Progenitor cell of endocrine pancreas (in vitro differentiated cells): ENCODE measurements at regions not wholly inside any gene's neighbourhood (a gene's known extent, or its start where the extent isn't known, plus 50 kb on each side); places are given as distances from the start of the nearest gene placed in this dataset.

Experiments used
- DNase-seq: peaks from one replicate; pipeline ENCODE4 v3.0.0; 2021; ENCODE audit warnings: low spot score; ENCODE audit not compliant: unreplicated experiment
- H3K27ac Mint-ChIP-seq: 2 replicates; pipeline ENCODE4 v1.8.0; 2021; ENCODE audit warnings: mild to moderate bottlenecking, moderate library complexity, mixed read lengths
- H3K27me3 Mint-ChIP-seq: 2 replicates; pipeline ENCODE4 v1.8.0; 2021; ENCODE audit warnings: mixed read lengths
- H3K36me3 Mint-ChIP-seq: 2 replicates; pipeline ENCODE4 v1.8.0; 2022; ENCODE audit warnings: mixed read lengths; ENCODE audit not compliant: insufficient read depth
- H3K4me1 Mint-ChIP-seq: 2 replicates; pipeline ENCODE4 v1.8.0; 2021; ENCODE audit warnings: low read depth, mixed read lengths
- H3K4me3 Mint-ChIP-seq: 2 replicates; pipeline ENCODE4 v1.8.0; 2021; ENCODE audit warnings: low read depth, mild to moderate bottlenecking, moderate library complexity, mixed read lengths
- H3K9me3 Mint-ChIP-seq: 2 replicates; pipeline ENCODE4 v1.8.0; 2021; ENCODE audit warnings: low read depth, mixed read lengths
- CTCF ChIP-seq: fragments of 200-600 bp; sonication (generic); IDR thresholded peaks from one replicate; pipeline ENCODE4 v1.5.0; 2021; ENCODE audit warnings: antibody characterized with exemption, mild to moderate bottlenecking; ENCODE audit not compliant: unreplicated experiment

- H3K27me3 Mint-ChIP-seq = peaks cover 3% of the 10 kb centered on the region
- H3K27ac Mint-ChIP-seq = no peak overlapping the region
- H3K4me1 Mint-ChIP-seq = peaks cover 16% of the 10 kb centered on the region
- no peak overlapping the region for H3K4me3 Mint-ChIP-seq
- TF ChIP-seq CTCF = no peak
- DNase-seq = no peak
- no peaks in the 10 kb centered on the region for H3K9me3 Mint-ChIP-seq
- H3K36me3 Mint-ChIP-seq = no peaks in the 10 kb centered on the region
Observed at GRCh38 chr5:147046281-147046680, 167.7 kb upstream of the PPP2R2B start.

GRCh38 chr5:147046894-147047293, 168.3 kb upstream of the PPP2R2B start:
- peaks cover 12% of the 10 kb centered on the region for H3K4me1 Mint-ChIP-seq

GRCh38 chr5:147049764-147050163, 171.2 kb upstream of the PPP2R2B start:
- no peaks in the 10 kb centered on the region for H3K9me3 Mint-ChIP-seq
- H3K27ac Mint-ChIP-seq = peak overlapping the region; percentile 9
- no peak overlapping the region for H3K4me3 Mint-ChIP-seq
- peaks cover 3% of the 10 kb centered on the region for H3K4me1 Mint-ChIP-seq
- no peaks in the 10 kb centered on the region for H3K36me3 Mint-ChIP-seq
- H3K27me3 Mint-ChIP-seq = peaks cover 3% of the 10 kb centered on the region
- no peak for TF ChIP-seq CTCF
- no peak for DNase-seq

More at GRCh38 chr5:147046894-147047293, 168.3 kb upstream of the PPP2R2B start:
- H3K36me3 Mint-ChIP-seq = no peaks in the 10 kb centered on the region
- no peak overlapping the region for H3K4me3 Mint-ChIP-seq
- DNase-seq = no peak
- peaks cover 3% of the 10 kb centered on the region for H3K27me3 Mint-ChIP-seq
- no peak overlapping the region for H3K27ac Mint-ChIP-seq
- H3K9me3 Mint-ChIP-seq = no peaks in the 10 kb centered on the region
- TF ChIP-seq CTCF = no peak

GRCh38 chr5:147050172-147050571, 171.6 kb upstream of the PPP2R2B start:
- DNase-seq = no peak
- Mint-ChIP-seq H3K4me1 (peaks cover 3% of the 10 kb centered on the region), H3K27me3 (peaks cover 3% of the 10 kb centered on the region), H3K9me3 (no peaks in the 10 kb centered on the region), H3K4me3 (no peak overlapping the region), H3K27ac (no peak overlapping the region), H3K36me3 (no peaks in the 10 kb centered on the region)
- TF ChIP-seq CTCF = no peak

- Mint-ChIP-seq H3K4me1 (peaks cover 3% of the 10 kb centered on the region), H3K36me3 (no peaks in the 10 kb centered on the region), H3K4me3 (no peak overlapping the region), H3K9me3 (no peaks in the 10 kb centered on the region), H3K27me3 (peaks cover 3% of the 10 kb centered on the region), H3K27ac (no peak overlapping the region)
- no peak for DNase-seq
- no peak for TF ChIP-seq CTCF
Observed at GRCh38 chr5:147051193-147051592, 172.6 kb upstream of the PPP2R2B start.

GRCh38 chr5:147052519-147052918, 174.0 kb upstream of the PPP2R2B start:
- Mint-ChIP-seq H3K9me3 (no peaks in the 10 kb centered on the region), H3K27me3 (peaks cover 5% of the 10 kb centered on the region), H3K36me3 (no peaks in the 10 kb centered on the region), H3K4me1 (peaks cover 5% of the 10 kb centered on the region), H3K27ac (no peak overlapping the region), H3K4me3 (no peak overlapping the region)
- TF ChIP-seq CTCF = no peak
- no peak for DNase-seq
